Fibroblast of lung (primary cell): ENCODE measurements at regions not wholly inside any gene's neighbourhood (a gene's known extent, or its start where the extent isn't known, plus 50 kb on each side); places are given as distances from the start of the nearest gene placed in this dataset.

ENCODE experiments used
- EZH2 ChIP-seq: IDR thresholded peaks from 2 replicates; pipeline ENCODE4 v1.5.1; 2012; ENCODE audit warnings: low read length, control low read depth, mild to moderate bottlenecking; ENCODE audit errors: missing control alignments
- TF ChIP-seq, protein P1 (sequence below), 2 donors: IDR thresholded peaks in 1 of 2; conservative IDR thresholded peaks in 1 of 2; 1 replicate in 1 of 2; 2 replicates in 1 of 2; pipeline ENCODE4 v1.5.1; 2011 to 2012; ENCODE audit warnings: low read length in 2 of 2, control low read depth in 1 of 2, inconsistent platforms in 1 of 2, low read depth in 1 of 2, mild to moderate bottlenecking in 1 of 2

DNA sequence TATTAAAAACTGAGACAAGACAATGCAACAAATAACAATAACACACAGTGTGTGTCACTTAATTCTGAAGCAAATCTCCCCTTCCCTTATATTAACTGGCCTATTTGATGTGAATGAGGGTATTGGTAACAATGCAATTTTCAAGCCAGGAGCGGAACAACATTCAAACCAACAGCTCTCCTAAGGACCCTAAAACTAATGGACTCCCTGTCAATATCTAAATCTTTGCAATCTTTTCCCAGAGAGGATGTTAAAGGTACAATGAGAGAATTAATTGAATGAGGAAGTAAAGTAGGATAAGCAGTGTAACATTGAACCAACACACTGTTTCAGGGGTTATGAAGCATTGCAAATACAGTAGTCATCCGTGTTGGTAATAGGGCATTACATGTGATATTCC lies 311.7 kb downstream of the HTR1A start:
- no peak for TF ChIP-seq EZH2
- TF ChIP-seq, protein P1, sequence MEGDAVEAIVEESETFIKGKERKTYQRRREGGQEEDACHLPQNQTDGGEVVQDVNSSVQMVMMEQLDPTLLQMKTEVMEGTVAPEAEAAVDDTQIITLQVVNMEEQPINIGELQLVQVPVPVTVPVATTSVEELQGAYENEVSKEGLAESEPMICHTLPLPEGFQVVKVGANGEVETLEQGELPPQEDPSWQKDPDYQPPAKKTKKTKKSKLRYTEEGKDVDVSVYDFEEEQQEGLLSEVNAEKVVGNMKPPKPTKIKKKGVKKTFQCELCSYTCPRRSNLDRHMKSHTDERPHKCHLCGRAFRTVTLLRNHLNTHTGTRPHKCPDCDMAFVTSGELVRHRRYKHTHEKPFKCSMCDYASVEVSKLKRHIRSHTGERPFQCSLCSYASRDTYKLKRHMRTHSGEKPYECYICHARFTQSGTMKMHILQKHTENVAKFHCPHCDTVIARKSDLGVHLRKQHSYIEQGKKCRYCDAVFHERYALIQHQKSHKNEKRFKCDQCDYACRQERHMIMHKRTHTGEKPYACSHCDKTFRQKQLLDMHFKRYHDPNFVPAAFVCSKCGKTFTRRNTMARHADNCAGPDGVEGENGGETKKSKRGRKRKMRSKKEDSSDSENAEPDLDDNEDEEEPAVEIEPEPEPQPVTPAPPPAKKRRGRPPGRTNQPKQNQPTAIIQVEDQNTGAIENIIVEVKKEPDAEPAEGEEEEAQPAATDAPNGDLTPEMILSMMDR (conservative IDR thresholded peaks at IDR 0.05 in 1 of 2, IDR thresholded peaks at IDR 0.05 in 1 of 2; ENCODE audit: low read depth in 1 of 2, low read length in 2 of 2): no peak
